Omental fat pad (tissue), 3 donors: ENCODE measurements at regions not wholly inside any gene's neighbourhood (a gene's known extent, or its start where the extent isn't known, plus 50 kb on each side); places are given as distances from the start of the nearest gene placed in this dataset.
"Not testable (repeated sequence)": the region's sequence is repeated elsewhere in the genome, so short reads cannot be mapped to it uniquely, and the experiment has no call there.

Experiments
- ATAC-seq: fragments of 150-250 bp; one replicate; pipeline ENCODE4 v1.9.1; 2016; ENCODE audit warnings: mild to moderate bottlenecking, moderate library complexity; ENCODE audit not compliant: low FRiP score
- DNase-seq: peaks from one replicate; pipeline ENCODE4 v3.0.0-alpha.2; 2019; ENCODE audit warnings: low spot score
- CTCF ChIP-seq, 3 donors: fragments of 450-650 bp; IDR thresholded peaks; one replicate each; pipeline ENCODE4 v1.5.1; 2016 to 2017; ENCODE audit warnings: antibody characterized with exemption in 3 of 3, mild to moderate bottlenecking in 3 of 3, moderate library complexity in 2 of 3

GRCh38 chr14:85074955-85075354 lies 455.0 kb upstream of the FLRT2 start:
- DNase-seq: no peak
- no peak for TF ChIP-seq CTCF (IDR thresholded peaks at IDR 0.05)
- ATAC-seq: no peak

- no peak for ATAC-seq
- DNase-seq: no peak
- no peak for TF ChIP-seq CTCF (IDR thresholded peaks at IDR 0.05)
These were observed 454.1 kb upstream of the FLRT2 start for GRCh38 chr14:85075694-85076476.

- not testable (repeated sequence) for ATAC-seq, DNase-seq
These were observed 452.2 kb upstream of the FLRT2 start for GRCh38 chr14:85077716-85078115.

GRCh38 chr14:85079842-85080730 lies 449.9 kb upstream of the FLRT2 start:
- DNase-seq (no peak), ATAC-seq (peak; percentile 77)
- TF ChIP-seq CTCF (IDR thresholded peaks at IDR 0.05): no peak

GRCh38 chr14:85084344-85084743 lies 445.6 kb upstream of the FLRT2 start:
- DNase-seq (no peak), ATAC-seq (no peak)
- no peak for TF ChIP-seq CTCF (IDR thresholded peaks at IDR 0.05)

- TF ChIP-seq CTCF (IDR thresholded peaks at IDR 0.05): no peak
- ATAC-seq (no peak), DNase-seq (no peak)
These were observed 444.0 kb upstream of the FLRT2 start for GRCh38 chr14:85085981-85086380.

- DNase-seq (no peak), ATAC-seq (no peak)
- no peak for TF ChIP-seq CTCF (IDR thresholded peaks at IDR 0.05)
These were observed 442.7 kb upstream of the FLRT2 start for GRCh38 chr14:85087201-85087600.
